GM12878 (cell line): ENCODE measurements at regions not wholly inside any gene's neighbourhood (a gene's known extent, or its start where the extent isn't known, plus 50 kb on each side); places are given as distances from the start of the nearest gene placed in this dataset.

ENCODE experiments used
- ATAC-seq: fragments of 200-7000 bp; cut with Tn5 transposase; 3 replicates; pipeline ENCODE4 v1.9.1; 2020; ENCODE audit warnings: mild to moderate bottlenecking, moderate library complexity
- BruUV-seq: library from RNA; stranded (reverse); fragments of 400-500 nt; replicated peaks from 2 replicates; lab custom pipeline; 2021; lab: Mats Ljungman, UMichigan
- CTCF ChIA-PET: fragments of 300-600 bp; sonication (Branson Sonifier 250); formaldehyde crosslinking; extraction: SDS; loops from one replicate; lab custom pipeline; 2021; ENCODE audit warnings: inconsistent platforms; lab: Yijun Ruan, JAX
- POLR2A ChIA-PET: fragments of 350-600 bp; formaldehyde crosslinking; extraction: SDS; loops from one replicate; lab custom pipeline; 2021; ENCODE audit warnings: inconsistent platforms; lab: Charles Lee
- RAD21 ChIA-PET: fragments of 300-600 bp; sonication (Branson Sonifier 250); formaldehyde crosslinking; loops from one replicate; lab custom pipeline; 2023; ENCODE audit warnings: antibody characterized with exemption; ENCODE audit not compliant: unreplicated experiment; lab: Charles Lee
- SMC1A ChIA-PET: fragments of 300-600 bp; sonication (Branson Sonifier 250); formaldehyde crosslinking; loops from one replicate; lab custom pipeline; 2023; ENCODE audit not compliant: unreplicated experiment, uncharacterized antibody; lab: Charles Lee
- DNase-seq: peaks from one replicate; pipeline ENCODE4 v3.0.0-alpha.2; 2011; ENCODE audit warnings: low read depth, low spot score
- FAIRE-seq: peaks from 3 replicates; lab custom pipeline; 2011; peaks lifted over from hg19 to GRCh38; lab: Jason Lieb, UNC
- H2AFZ ChIP-seq: 2 replicates; pipeline ENCODE4 v1.6.0; 2011; ENCODE audit warnings: low read depth, low read length, control low read depth; ENCODE audit not compliant: control insufficient read depth
- H3K27ac ChIP-seq: 2 replicates; pipeline ENCODE4 v1.5.1; 2011; ENCODE audit warnings: control low read depth; ENCODE audit not compliant: control insufficient read depth, insufficient read depth
- H3K27me3 ChIP-seq, 2 experiments: replicated peaks in 1 of 2; 2 replicates each; pipeline versions ENCODE4 v1.6.0 to v1.6.1; 2011; ENCODE audit warnings: low read length in 1 of 2; ENCODE audit not compliant: control insufficient read depth in 2 of 2, insufficient read depth in 2 of 2
- H3K36me3 ChIP-seq, 2 experiments: 2 replicates each; pipeline ENCODE4 v1.5.1; 2011; ENCODE audit warnings: low read length in 1 of 2; ENCODE audit not compliant: control insufficient read depth in 2 of 2, insufficient read depth in 2 of 2
- H3K4me1 ChIP-seq: 2 replicates; pipeline ENCODE4 v1.6.1; 2011; ENCODE audit warnings: mild to moderate bottlenecking, low read length, moderate library complexity, mixed read lengths; ENCODE audit not compliant: control insufficient read depth, insufficient read depth
- H3K4me2 ChIP-seq: 2 replicates; pipeline ENCODE4 v1.6.0; 2011; ENCODE audit warnings: control low read depth; ENCODE audit not compliant: control insufficient read depth, insufficient read depth
- H3K4me3 ChIP-seq: fragments of 200-600 bp; sonication (generic); 2 replicates; pipeline ENCODE4 v1.5.1; 2016
- H3K79me2 ChIP-seq: 2 replicates; pipeline ENCODE4 v1.6.0; 2011; ENCODE audit warnings: low read length; ENCODE audit not compliant: control insufficient read depth, insufficient read depth
- H3K9ac ChIP-seq: 2 replicates; pipeline ENCODE4 v1.8.0; 2011; ENCODE audit warnings: low read length, control low read depth, mixed read lengths; ENCODE audit not compliant: control insufficient read depth, insufficient read depth
- H3K9me3 ChIP-seq: replicated peaks from 3 replicates; pipeline ENCODE4 v1.5.1; 2011; ENCODE audit warnings: mild to moderate bottlenecking, low read length; ENCODE audit not compliant: control insufficient read depth, insufficient read depth
- H4K20me1 ChIP-seq: 2 replicates; pipeline ENCODE4 v1.6.0; 2011; ENCODE audit not compliant: control insufficient read depth, insufficient read depth
- CHD1 ChIP-seq: IDR thresholded peaks from 2 replicates; pipeline ENCODE4 v1.6.1; 2012; ENCODE audit warnings: low read depth, low read length, improper control_type of control experiment
- CREB1 ChIP-seq: IDR thresholded peaks from 2 replicates; pipeline ENCODE4 v1.6.1; 2012; ENCODE audit warnings: low read depth, mild to moderate bottlenecking, inconsistent platforms
- KAT2A ChIP-seq: conservative IDR thresholded peaks from 2 replicates; pipeline ENCODE4 v1.6.1; 2011; ENCODE audit warnings: low read depth, low read length; ENCODE audit not compliant: control insufficient read depth
- LARP7 ChIP-seq: fragments of 450-650 bp; IDR thresholded peaks from 2 replicates; pipeline ENCODE4 v1.6.1; 2017; ENCODE audit warnings: mild to moderate bottlenecking
- MAX ChIP-seq: IDR thresholded peaks from 2 replicates; pipeline ENCODE4 v1.6.1; 2012; ENCODE audit warnings: low read depth, low read length, improper control_type of control experiment
- MEF2B ChIP-seq: fragments of 450-650 bp; IDR thresholded peaks from 2 replicates; pipeline ENCODE4 v1.6.1; 2018; ENCODE audit warnings: mild to moderate bottlenecking, moderate library complexity; ENCODE audit not compliant: partially characterized antibody, poor library complexity, severe bottlenecking
- NFIC ChIP-seq: IDR thresholded peaks from 2 replicates; pipeline ENCODE4 v1.6.1; 2012; ENCODE audit warnings: low read depth, mild to moderate bottlenecking, inconsistent platforms, low read length, moderate library complexity
- NFYB ChIP-seq: IDR thresholded peaks from 2 replicates; pipeline ENCODE4 v1.6.1; 2011; ENCODE audit warnings: low read depth, mild to moderate bottlenecking, low read length, improper control_type of control experiment, moderate library complexity; ENCODE audit not compliant: insufficient read depth
- NR2F1 ChIP-seq: fragments of 450-650 bp; conservative IDR thresholded peaks from 2 replicates; pipeline ENCODE4 v1.6.1; 2017; ENCODE audit warnings: mild to moderate bottlenecking
- PAX8 ChIP-seq: fragments of 450-650 bp; IDR thresholded peaks from 2 replicates; pipeline ENCODE4 v1.6.1; 2017; ENCODE audit warnings: mild to moderate bottlenecking, moderate library complexity
- PBX3 ChIP-seq: IDR thresholded peaks from 2 replicates; pipeline ENCODE4 v1.6.1; 2011; ENCODE audit warnings: mild to moderate bottlenecking, low read depth, low read length, moderate library complexity; ENCODE audit not compliant: insufficient replicate concordance
- RB1 ChIP-seq: fragments of 450-650 bp; formaldehyde crosslinking; IDR thresholded peaks from 2 replicates; pipeline ENCODE4 v1.6.1; 2017; ENCODE audit warnings: mild to moderate bottlenecking, borderline replicate concordance
- SP1 ChIP-seq: IDR thresholded peaks from one replicate; pipeline ENCODE4 v1.6.1; 2011; ENCODE audit warnings: low read depth, low read length
- SREBF1 ChIP-seq: IDR thresholded peaks from 2 replicates; pipeline ENCODE4 v1.6.1; 2012; ENCODE audit warnings: mild to moderate bottlenecking, low read length
- SUPT20H ChIP-seq: IDR thresholded peaks from 2 replicates; pipeline ENCODE4 v1.6.1; 2011; ENCODE audit warnings: low read depth, mild to moderate bottlenecking, low read length, moderate library complexity, borderline replicate concordance; ENCODE audit not compliant: control insufficient read depth
- TCF7 ChIP-seq: IDR thresholded peaks from 2 replicates; pipeline ENCODE4 v1.6.1; 2014; ENCODE audit warnings: antibody characterized with exemption, borderline replicate concordance
- USF1 ChIP-seq: IDR thresholded peaks from 2 replicates; pipeline ENCODE4 v1.6.1; 2011; ENCODE audit warnings: borderline replicate concordance, low read depth, mild to moderate bottlenecking, moderate library complexity, mixed read lengths, low read length; ENCODE audit not compliant: insufficient read depth; ENCODE audit errors: extremely low read length
- WGBS: methylation state at CpG from one replicate; pipeline ENCODE4 v1.1.6; 2016; ENCODE audit warnings: low lambda C conversion rate; ENCODE audit not compliant: insufficient replicate concordance, insufficient coverage; ENCODE audit errors: missing lambda C conversion rate; 5-methylcytosine and 5-hydroxymethylcytosine counted together
- in situ Hi-C: fragments of 300-500 bp; cut with MboI; formaldehyde crosslinking; loops from 9 replicates; pipeline ENCODE4 v1.14.3; 2018; ENCODE audit warnings: mixed read lengths
- intact Hi-C: fragments of 100-400 bp; cut with micrococcal nuclease; formaldehyde crosslinking; loops from one replicate; pipeline ENCODE4 v1.14.2; 2022; ENCODE audit not compliant: unreplicated experiment
- TF ChIP-seq, protein P1 (sequence below): fragments of 450-650 bp; conservative IDR thresholded peaks from 2 replicates; pipeline ENCODE4 v1.6.1; 2017; ENCODE audit warnings: mild to moderate bottlenecking, moderate library complexity

GRCh38 chr14:53772936-53773335, 183.7 kb downstream of the BMP4 start:
- ChIA-PET POLR2A (no interaction called here), SMC1A (no interaction called here), RAD21 (no interaction called here), CTCF (no interaction called here)
- intact Hi-C loops, result no loop called here
- H3K27ac ChIP-seq, result no peak overlapping the region
- BruUV-seq, result no TSS peak
- no peak overlapping the region for H2AFZ ChIP-seq
- no peaks in the 10 kb centered on the region for H3K27me3 ChIP-seq
- H4K20me1 ChIP-seq, result no peaks in the 10 kb centered on the region
- ATAC-seq, result no peak
- H3K9me3 ChIP-seq, result no peaks in the 10 kb centered on the region
- WGBS, result 66% methylated on average over 5 of the region's 5 CpGs
- H3K4me3 ChIP-seq, result no peak overlapping the region
- no peak for FAIRE-seq
- no peak overlapping the region for H3K9ac ChIP-seq
- TF ChIP-seq PAX8, result no peak
- TF ChIP-seq SP1, result no peak
- no peak for TF ChIP-seq KAT2A
- TF ChIP-seq MEF2B, result no peak
- no peak for TF ChIP-seq PBX3
- no peak for TF ChIP-seq USF1
- TF ChIP-seq MAX, result no peak
- no peak for TF ChIP-seq NFIC
- TF ChIP-seq SREBF1, result no peak
- no peak for TF ChIP-seq NR2F1
- TF ChIP-seq LARP7, result no peak
- TF ChIP-seq RB1, result no peak
- TF ChIP-seq CREB1, result no peak
- TF ChIP-seq CHD1, result no peak
- TF ChIP-seq, protein P1, sequence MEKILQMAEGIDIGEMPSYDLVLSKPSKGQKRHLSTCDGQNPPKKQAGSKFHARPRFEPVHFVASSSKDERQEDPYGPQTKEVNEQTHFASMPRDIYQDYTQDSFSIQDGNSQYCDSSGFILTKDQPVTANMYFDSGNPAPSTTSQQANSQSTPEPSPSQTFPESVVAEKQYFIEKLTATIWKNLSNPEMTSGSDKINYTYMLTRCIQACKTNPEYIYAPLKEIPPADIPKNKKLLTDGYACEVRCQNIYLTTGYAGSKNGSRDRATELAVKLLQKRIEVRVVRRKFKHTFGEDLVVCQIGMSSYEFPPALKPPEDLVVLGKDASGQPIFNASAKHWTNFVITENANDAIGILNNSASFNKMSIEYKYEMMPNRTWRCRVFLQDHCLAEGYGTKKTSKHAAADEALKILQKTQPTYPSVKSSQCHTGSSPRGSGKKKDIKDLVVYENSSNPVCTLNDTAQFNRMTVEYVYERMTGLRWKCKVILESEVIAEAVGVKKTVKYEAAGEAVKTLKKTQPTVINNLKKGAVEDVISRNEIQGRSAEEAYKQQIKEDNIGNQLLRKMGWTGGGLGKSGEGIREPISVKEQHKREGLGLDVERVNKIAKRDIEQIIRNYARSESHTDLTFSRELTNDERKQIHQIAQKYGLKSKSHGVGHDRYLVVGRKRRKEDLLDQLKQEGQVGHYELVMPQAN, result no peak
- TF ChIP-seq TCF7, result no peak
- TF ChIP-seq NFYB, result no peak
- TF ChIP-seq SUPT20H, result no peak
- no peaks in the 10 kb centered on the region for H3K79me2 ChIP-seq
- H3K4me1 ChIP-seq, result no peaks in the 10 kb centered on the region
- no peak overlapping the region for H3K4me2 ChIP-seq
- in situ Hi-C loops, result no loop called here
- no peak for DNase-seq
- H3K36me3 ChIP-seq, result no peaks in the 10 kb centered on the region
